ENCODE measurements at regions not wholly inside any gene's neighbourhood (a gene's known extent, or its start where the extent isn't known, plus 50 kb on each side); places are given as distances from the start of the nearest gene placed in this dataset.
A peak's percentile ranks its signal among the peaks of the same experiment; 100 is the strongest.

GRCh38 chr7:69450456-69450855 lies 147.8 kb upstream of the AUTS2 start:
- TF ChIP-seq POLR2A (IDR thresholded peaks at IDR 0.05) (no peak), CTCF (IDR thresholded peaks at IDR 0.05 in 4 of 5, conservative IDR thresholded peaks at IDR 0.05 in 1 of 5) (no peak)
- H3K27ac ChIP-seq = no peak overlapping the region
- peaks cover 0 to 19% of the 10 kb centered on the region in 2 donors for H3K4me1 ChIP-seq
- in situ Hi-C loops (cut with MboI; ENCODE audit: low sequenced_read_pairs in 4 of 4) = no loop called here
- DNase-seq = no peak
- intact Hi-C loops (cut with DNase I; ENCODE audit: low total_unique reads) = no loop called here
- no peak for ATAC-seq
- H3K27me3 ChIP-seq = no peaks in the 10 kb centered on the region
- H3K36me3 ChIP-seq = no peaks in the 10 kb centered on the region
- no peaks in the 10 kb centered on the region for H3K9me3 ChIP-seq
- H3K4me3 ChIP-seq = no peak overlapping the region

- H3K27me3 ChIP-seq = no peaks in the 10 kb centered on the region
- no peak for TF ChIP-seq CTCF (IDR thresholded peaks at IDR 0.05 in 4 of 5, conservative IDR thresholded peaks at IDR 0.05 in 1 of 5)
- in situ Hi-C loops (cut with MboI; ENCODE audit: low sequenced_read_pairs in 4 of 4) (no loop called here), intact Hi-C loops (cut with DNase I; ENCODE audit: low total_unique reads) (no loop called here)
- DNase-seq = no peak
- peak overlapping the region in 1 of 4 donors; percentile 67 for H3K27ac ChIP-seq
- H3K4me3 ChIP-seq = no peak overlapping the region
- H3K9me3 ChIP-seq = no peaks in the 10 kb centered on the region
- no peaks in the 10 kb centered on the region for H3K36me3 ChIP-seq
- peak in 1 of 2 donors; percentile 90 for ATAC-seq
- H3K4me1 ChIP-seq = peaks cover 0 to 19% of the 10 kb centered on the region in 2 donors
Measured at GRCh38 chr7:69451715-69452114, 146.6 kb upstream of the AUTS2 start.

GRCh38 chr7:69452797-69453196 lies 145.5 kb upstream of the AUTS2 start:
- Histone ChIP-seq H3K9me3 (no peaks in the 10 kb centered on the region), H3K27me3 (no peaks in the 10 kb centered on the region), H3K4me1 (peaks cover 0 to 21% of the 10 kb centered on the region in 2 donors), H3K27ac (no peak overlapping the region), H3K4me3 (no peak overlapping the region), H3K36me3 (no peaks in the 10 kb centered on the region)
- no peak for ATAC-seq
- in situ Hi-C loops (cut with MboI; ENCODE audit: low sequenced_read_pairs in 4 of 4) = no loop called here
- intact Hi-C loops (cut with DNase I; ENCODE audit: low total_unique reads) = no loop called here
- no peak for DNase-seq
- TF ChIP-seq POLR2A (IDR thresholded peaks at IDR 0.05) (no peak), CTCF (IDR thresholded peaks at IDR 0.05 in 4 of 5, conservative IDR thresholded peaks at IDR 0.05 in 1 of 5) (no peak)

GRCh38 chr7:69457595-69458504 lies 140.4 kb upstream of the AUTS2 start:
- Histone ChIP-seq H3K27me3 (no peaks in the 10 kb centered on the region), H3K4me3 (no peak overlapping the region), H3K27ac (peak overlapping the region in 3 of 4 donors; percentile 11 to 58 (median 56)), H3K4me1 (peaks cover 3 to 6% of the 10 kb centered on the region in 2 donors), H3K9me3 (no peaks in the 10 kb centered on the region), H3K36me3 (no peaks in the 10 kb centered on the region)
- peak; percentile 70 to 83 for ATAC-seq
- intact Hi-C loops (cut with DNase I; ENCODE audit: low total_unique reads) = no loop called here
- in situ Hi-C loops (cut with MboI; ENCODE audit: low sequenced_read_pairs in 4 of 4) = no loop called here
- peak in 1 of 2 donors; percentile 17 for DNase-seq
- no peak for TF ChIP-seq POLR2A (IDR thresholded peaks at IDR 0.05)
- TF ChIP-seq CTCF (IDR thresholded peaks at IDR 0.05 in 4 of 5, conservative IDR thresholded peaks at IDR 0.05 in 1 of 5) = no peak

Measured in gastrocnemius medialis (tissue), 4 donors.